SK-N-SH (cell line): ENCODE measurements at regions not wholly inside any gene's neighbourhood (a gene's known extent, or its start where the extent isn't known, plus 50 kb on each side); places are given as distances from the start of the nearest gene placed in this dataset.

Experiments used
- CTCF ChIA-PET: fragments of 300-600, 350-600 bp; formaldehyde crosslinking; extraction: SDS; loops from one replicate; lab custom pipeline; 2021; lab: Yijun Ruan, JAX
- POLR2A ChIA-PET: fragments of 350-600 bp; sonication (Branson Sonifier 250); formaldehyde crosslinking; extraction: SDS; loops from one replicate; lab custom pipeline; 2020; ENCODE audit warnings: antibody characterized with exemption, inconsistent platforms; lab: Yijun Ruan, JAX
- DNase-seq: peaks from one replicate; pipeline ENCODE4 v3.0.0; 2012
- H2AFZ ChIP-seq: fragments of 200-600 bp; sonication (generic); 2 replicates; pipeline ENCODE4 v1.8.1; 2016; ENCODE audit warnings: antibody characterized with exemption, mild to moderate bottlenecking, low read depth
- H3F3A ChIP-seq: fragments of 200-600 bp; sonication (generic); replicated peaks from 2 replicates; pipeline ENCODE3; 2016; ENCODE audit warnings: antibody characterized with exemption, mild to moderate bottlenecking; ENCODE audit not compliant: insufficient read depth
- H3K27ac ChIP-seq, 2 experiments: fragments of 200-500 bp in 1 of 2; fragments of 200-600 bp in 1 of 2; sonication (Bioruptor generic) in 1 of 2; sonication (generic), shearing (Covaris generic) in 1 of 2; 2 replicates each; pipeline versions ENCODE4 v1.5.1 to v1.6.1; 2014 to 2016; ENCODE audit warnings: low read depth in 2 of 2, inconsistent platforms in 1 of 2, low read length in 1 of 2, mild to moderate bottlenecking in 1 of 2, mixed read lengths in 1 of 2
- H3K27me3 ChIP-seq: fragments of 200-600 bp; sonication (generic), shearing (Covaris generic); 2 replicates; pipeline ENCODE4 v1.6.1; 2016; ENCODE audit warnings: mixed run types; ENCODE audit not compliant: insufficient read depth
- H3K36me3 ChIP-seq, 2 experiments: fragments of 200-500 bp in 1 of 2; fragments of 200-600 bp in 1 of 2; sonication (Bioruptor generic) in 1 of 2; sonication (generic) in 1 of 2; replicated peaks in 1 of 2; 2 replicates each; pipeline versions ENCODE3 to v1.5.1; 2014 to 2016; ENCODE audit warnings: low read length in 1 of 2, mild to moderate bottlenecking in 1 of 2; ENCODE audit not compliant: insufficient read depth in 2 of 2, control insufficient read depth in 1 of 2
- H3K4me1 ChIP-seq, 2 experiments: fragments of 200-500 bp in 1 of 2; fragments of 200-600 bp in 1 of 2; sonication (Bioruptor generic) in 1 of 2; sonication (generic), shearing (Covaris generic) in 1 of 2; 2 replicates each; pipeline versions ENCODE4 v1.5.1 to v1.6.1; 2014 to 2016; ENCODE audit warnings: low read depth in 1 of 2, low read length in 1 of 2, mixed run types in 1 of 2; ENCODE audit not compliant: insufficient read depth in 2 of 2, control insufficient read depth in 1 of 2
- H3K4me2 ChIP-seq: fragments of 200-600 bp; sonication (generic), shearing (Covaris generic); 2 replicates; pipeline ENCODE4 v1.6.1; 2017; ENCODE audit warnings: mixed run types
- H3K4me3 ChIP-seq, 2 experiments: fragments of 200-500 bp in 1 of 2; fragments of 200-600 bp in 1 of 2; sonication (Bioruptor generic) in 1 of 2; sonication (generic), shearing (Covaris generic) in 1 of 2; 2 replicates each; pipeline versions ENCODE4 v1.5.1 to v1.8.1; 2014 to 2016; ENCODE audit warnings: low read depth in 2 of 2, inconsistent platforms in 1 of 2, low read length in 1 of 2, mild to moderate bottlenecking in 1 of 2, mixed read lengths in 1 of 2, moderate library complexity in 1 of 2
- H3K79me2 ChIP-seq: fragments of 200-600 bp; sonication (generic); 2 replicates; pipeline ENCODE4 v1.8.1; 2017; ENCODE audit warnings: mild to moderate bottlenecking; ENCODE audit not compliant: insufficient read depth
- H3K9ac ChIP-seq: fragments of 200-600 bp; sonication (generic); 2 replicates; pipeline ENCODE4 v1.6.1; 2017; ENCODE audit warnings: mixed run types
- H3K9me2 ChIP-seq: fragments of 200-600 bp; sonication (generic); 2 replicates; pipeline ENCODE4 v1.6.1; 2017; ENCODE audit warnings: mixed run types
- H3K9me3 ChIP-seq: fragments of 200-600 bp; sonication (generic); 2 replicates; pipeline ENCODE4 v1.6.1; 2017; ENCODE audit warnings: mixed run types, mild to moderate bottlenecking, moderate library complexity
- H4K20me1 ChIP-seq: fragments of 200-600 bp; sonication (generic); 2 replicates; pipeline ENCODE4 v1.6.1; 2017; ENCODE audit warnings: mild to moderate bottlenecking, mixed run types; ENCODE audit not compliant: insufficient read depth
- CHD2 ChIP-seq: fragments of 150-350 bp; IDR thresholded peaks from 2 replicates; pipeline ENCODE4 v1.6.1; 2018; ENCODE audit warnings: low read length; ENCODE audit not compliant: partially characterized antibody
- ELF1 ChIP-seq: IDR thresholded peaks from 2 replicates; pipeline ENCODE4 v1.4.0; 2012
- FOXJ3 ChIP-seq: sonication (generic); formaldehyde crosslinking; IDR thresholded peaks from 2 replicates; pipeline ENCODE4 v1.5.1; 2020; ENCODE audit warnings: mild to moderate bottlenecking, missing genetic modification reagents
- GABPA ChIP-seq: IDR thresholded peaks from 2 replicates; pipeline ENCODE4 v1.4.0; 2012; ENCODE audit warnings: low read depth, mild to moderate bottlenecking
- MEF2A ChIP-seq: IDR thresholded peaks from 2 replicates; pipeline ENCODE4 v1.4.0; 2012; ENCODE audit warnings: low read depth, borderline replicate concordance
- NFIC ChIP-seq: IDR thresholded peaks from 2 replicates; pipeline ENCODE4 v1.4.0; 2012; ENCODE audit warnings: borderline replicate concordance
- POLR2AphosphoS5 ChIP-seq: IDR thresholded peaks from 2 replicates; pipeline ENCODE4 v1.6.1; 2012; ENCODE audit warnings: low read depth, low read length
- RCOR1 ChIP-seq: fragments of 150-350 bp; IDR thresholded peaks from 2 replicates; pipeline ENCODE4 v1.6.1; 2017; ENCODE audit warnings: antibody characterized with exemption, low read length
- SIN3A ChIP-seq: IDR thresholded peaks from 2 replicates; pipeline ENCODE4 v1.6.1; 2012; ENCODE audit warnings: low read depth, mild to moderate bottlenecking, low read length, moderate library complexity, borderline replicate concordance
- SMC3 ChIP-seq: IDR thresholded peaks from 2 replicates; pipeline ENCODE4 v1.6.1; 2012; ENCODE audit warnings: low read depth, low read length, improper control_type of control experiment
- TAF1 ChIP-seq: IDR thresholded peaks from 2 replicates; pipeline ENCODE4 v1.6.1; 2012; ENCODE audit warnings: low read depth, mild to moderate bottlenecking, low read length, moderate library complexity, borderline replicate concordance
- TEAD4 ChIP-seq: IDR thresholded peaks from 2 replicates; pipeline ENCODE4 v1.4.0; 2012; ENCODE audit warnings: mild to moderate bottlenecking, borderline replicate concordance; ENCODE audit not compliant: insufficient read depth
- WGBS: methylation state at CpG from one replicate; pipeline ENCODE4 v1.1.6; 2017; ENCODE audit warnings: low lambda C conversion rate; 5-methylcytosine and 5-hydroxymethylcytosine counted together
- TF ChIP-seq, protein P1 (sequence below): fragments of 150-350 bp; IDR thresholded peaks from 2 replicates; pipeline ENCODE4 v1.6.1; 2016; ENCODE audit warnings: mild to moderate bottlenecking, low read depth, low read length
- TF ChIP-seq, protein P2 (sequence below): IDR thresholded peaks from 2 replicates; pipeline ENCODE4 v1.4.0; 2012; ENCODE audit warnings: low read depth, borderline replicate concordance
- TF ChIP-seq, protein P3 (sequence below): fragments of 200-600 bp; sonication (generic); IDR thresholded peaks from 2 replicates; pipeline ENCODE4 v1.6.1; 2017; ENCODE audit warnings: antibody characterized with exemption, mild to moderate bottlenecking, moderate library complexity
- TF ChIP-seq, protein P4 (sequence below): fragments of 150-350 bp; IDR thresholded peaks from 2 replicates; pipeline ENCODE4 v1.6.1; 2017; ENCODE audit warnings: antibody characterized with exemption, low read length, low read depth, borderline replicate concordance

DNA sequence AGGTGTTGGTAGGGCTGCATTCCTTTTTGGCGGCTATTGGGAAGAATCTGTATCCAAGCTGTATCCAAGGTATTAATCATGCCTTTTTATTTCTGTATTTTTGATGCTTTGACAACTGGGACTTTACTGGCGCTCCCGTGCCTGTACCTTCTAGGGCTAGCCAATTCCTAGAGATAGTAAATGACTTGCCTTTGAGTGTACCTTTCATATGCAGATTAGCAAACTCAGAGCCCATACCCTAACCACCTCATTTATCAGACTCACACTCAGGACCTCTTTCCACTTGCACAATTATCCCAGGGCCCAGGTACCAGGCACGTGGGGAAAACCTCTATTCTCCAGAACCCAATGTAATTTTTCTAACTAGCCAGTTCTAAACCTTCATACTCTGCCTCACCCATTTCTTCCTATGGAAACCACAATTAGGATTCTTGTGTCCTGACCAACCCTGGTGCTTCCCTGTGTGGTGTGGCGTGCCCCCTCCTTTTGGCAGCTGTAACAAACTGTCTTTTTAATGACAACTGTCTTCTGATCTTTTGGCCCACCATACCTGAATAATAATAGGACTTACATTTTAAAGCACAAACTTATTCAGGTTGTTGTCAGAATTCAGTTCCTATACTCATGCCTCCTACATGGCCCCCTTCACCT is 65.8 kb upstream of the PNPT1 start:
- POLR2A ChIA-PET, result no interaction called here
- 53% methylated on average over 5 of the region's 5 CpGs for WGBS

DNA sequence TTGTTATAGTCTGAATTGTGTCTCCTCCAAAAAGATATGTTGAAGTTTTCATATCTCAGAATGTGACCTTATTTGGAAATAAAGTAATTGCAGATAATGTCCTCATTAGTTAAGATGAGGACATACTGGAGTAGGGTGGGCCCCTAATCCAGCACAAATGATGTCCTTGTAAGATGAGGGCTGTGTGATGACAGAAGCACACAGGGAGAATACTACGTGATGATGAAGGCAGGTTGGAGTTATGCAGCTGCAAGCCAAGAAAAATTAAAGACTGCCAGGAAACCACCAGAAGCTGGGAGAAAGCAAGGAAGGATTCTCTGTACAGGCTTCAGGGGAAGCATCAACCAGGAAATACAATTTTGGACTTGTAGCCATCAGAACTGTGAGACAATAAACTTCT is 58.3 kb upstream of the PNPT1 start:
- Histone ChIP-seq H3K4me3 (no peak overlapping the region), H3K4me2 (no peak overlapping the region), H3K4me1 (no peaks in the 10 kb centered on the region), H3K9ac (no peak overlapping the region), H3K9me2 (no peaks in the 10 kb centered on the region), H3K27ac (no peak overlapping the region), H4K20me1 (no peaks in the 10 kb centered on the region), H3F3A (no peaks in the 10 kb centered on the region), H3K27me3 (no peaks in the 10 kb centered on the region), H3K36me3 (no peaks in the 10 kb centered on the region), H2AFZ (no peak overlapping the region), H3K9me3 (peaks cover 6% of the 10 kb centered on the region; the same call in 1 of the 2 replicates), H3K79me2 (no peaks in the 10 kb centered on the region)
- ChIA-PET CTCF (no interaction called here), POLR2A (no interaction called here)
- WGBS, result 27% methylated on average over 1 of the region's 1 CpG
- no peak for DNase-seq
- TF ChIP-seq TAF1 (no peak), TEAD4 (no peak), MEF2A (no peak), RCOR1 (no peak), FOXJ3 (CRISPR knock-in tag) (no peak), GABPA (no peak), POLR2AphosphoS5 (no peak)
- TF ChIP-seq, protein P1, sequence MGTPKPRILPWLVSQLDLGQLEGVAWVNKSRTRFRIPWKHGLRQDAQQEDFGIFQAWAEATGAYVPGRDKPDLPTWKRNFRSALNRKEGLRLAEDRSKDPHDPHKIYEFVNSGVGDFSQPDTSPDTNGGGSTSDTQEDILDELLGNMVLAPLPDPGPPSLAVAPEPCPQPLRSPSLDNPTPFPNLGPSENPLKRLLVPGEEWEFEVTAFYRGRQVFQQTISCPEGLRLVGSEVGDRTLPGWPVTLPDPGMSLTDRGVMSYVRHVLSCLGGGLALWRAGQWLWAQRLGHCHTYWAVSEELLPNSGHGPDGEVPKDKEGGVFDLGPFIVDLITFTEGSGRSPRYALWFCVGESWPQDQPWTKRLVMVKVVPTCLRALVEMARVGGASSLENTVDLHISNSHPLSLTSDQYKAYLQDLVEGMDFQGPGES, result no peak
- TF ChIP-seq, protein P2, sequence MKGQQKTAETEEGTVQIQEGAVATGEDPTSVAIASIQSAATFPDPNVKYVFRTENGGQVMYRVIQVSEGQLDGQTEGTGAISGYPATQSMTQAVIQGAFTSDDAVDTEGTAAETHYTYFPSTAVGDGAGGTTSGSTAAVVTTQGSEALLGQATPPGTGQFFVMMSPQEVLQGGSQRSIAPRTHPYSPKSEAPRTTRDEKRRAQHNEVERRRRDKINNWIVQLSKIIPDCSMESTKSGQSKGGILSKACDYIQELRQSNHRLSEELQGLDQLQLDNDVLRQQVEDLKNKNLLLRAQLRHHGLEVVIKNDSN, result no peak

More for the DNA sequence above, 65.8 kb upstream of the PNPT1 start:
- no peaks in the 10 kb centered on the region for H3K79me2 ChIP-seq
- H3K4me2 ChIP-seq, result no peak overlapping the region
- H3F3A ChIP-seq, result no peaks in the 10 kb centered on the region
- no peak overlapping the region for H2AFZ ChIP-seq
- no peak overlapping the region for H3K9ac ChIP-seq
- no peak overlapping the region for H3K4me3 ChIP-seq
- CTCF ChIA-PET, result interaction anchor here (1.1 kb wide), 1 partner anchor 41 kb away, joined by 3 read pairs; no protein-coding TSS in a partner anchor
- H3K9me2 ChIP-seq, result no peaks in the 10 kb centered on the region
- no peaks in the 10 kb centered on the region for H3K27me3 ChIP-seq
- H3K27ac ChIP-seq, result no peak overlapping the region
- H4K20me1 ChIP-seq, result no peaks in the 10 kb centered on the region
- no peaks in the 10 kb centered on the region for H3K4me1 ChIP-seq
- 0 out of 2 replicates have a peak, but pooled peaks cover under 1% of the 10 kb centered on the region for H3K9me3 ChIP-seq
- no peaks in the 10 kb centered on the region for H3K36me3 ChIP-seq
- DNase-seq, result no peak
- TF ChIP-seq FOXJ3 (CRISPR knock-in tag), result no peak
- no peak for TF ChIP-seq RCOR1
- TF ChIP-seq, protein P3, sequence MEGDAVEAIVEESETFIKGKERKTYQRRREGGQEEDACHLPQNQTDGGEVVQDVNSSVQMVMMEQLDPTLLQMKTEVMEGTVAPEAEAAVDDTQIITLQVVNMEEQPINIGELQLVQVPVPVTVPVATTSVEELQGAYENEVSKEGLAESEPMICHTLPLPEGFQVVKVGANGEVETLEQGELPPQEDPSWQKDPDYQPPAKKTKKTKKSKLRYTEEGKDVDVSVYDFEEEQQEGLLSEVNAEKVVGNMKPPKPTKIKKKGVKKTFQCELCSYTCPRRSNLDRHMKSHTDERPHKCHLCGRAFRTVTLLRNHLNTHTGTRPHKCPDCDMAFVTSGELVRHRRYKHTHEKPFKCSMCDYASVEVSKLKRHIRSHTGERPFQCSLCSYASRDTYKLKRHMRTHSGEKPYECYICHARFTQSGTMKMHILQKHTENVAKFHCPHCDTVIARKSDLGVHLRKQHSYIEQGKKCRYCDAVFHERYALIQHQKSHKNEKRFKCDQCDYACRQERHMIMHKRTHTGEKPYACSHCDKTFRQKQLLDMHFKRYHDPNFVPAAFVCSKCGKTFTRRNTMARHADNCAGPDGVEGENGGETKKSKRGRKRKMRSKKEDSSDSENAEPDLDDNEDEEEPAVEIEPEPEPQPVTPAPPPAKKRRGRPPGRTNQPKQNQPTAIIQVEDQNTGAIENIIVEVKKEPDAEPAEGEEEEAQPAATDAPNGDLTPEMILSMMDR, result no peak
- no peak for TF ChIP-seq ELF1
- no peak for TF ChIP-seq TEAD4
- no peak for TF ChIP-seq NFIC
- TF ChIP-seq GABPA, result no peak
- no peak for TF ChIP-seq SMC3
- no peak for TF ChIP-seq CHD2
- TF ChIP-seq, protein P2, result no peak
- no peak for TF ChIP-seq SIN3A
- TF ChIP-seq, protein P4, sequence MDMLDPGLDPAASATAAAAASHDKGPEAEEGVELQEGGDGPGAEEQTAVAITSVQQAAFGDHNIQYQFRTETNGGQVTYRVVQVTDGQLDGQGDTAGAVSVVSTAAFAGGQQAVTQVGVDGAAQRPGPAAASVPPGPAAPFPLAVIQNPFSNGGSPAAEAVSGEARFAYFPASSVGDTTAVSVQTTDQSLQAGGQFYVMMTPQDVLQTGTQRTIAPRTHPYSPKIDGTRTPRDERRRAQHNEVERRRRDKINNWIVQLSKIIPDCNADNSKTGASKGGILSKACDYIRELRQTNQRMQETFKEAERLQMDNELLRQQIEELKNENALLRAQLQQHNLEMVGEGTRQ, result no peak
- TF ChIP-seq, all 33 proteins: peak for 0
